Effector CD8-positive, alpha-beta T cell (primary cell): ENCODE measurements at regions not wholly inside any gene's neighbourhood (a gene's known extent, or its start where the extent isn't known, plus 50 kb on each side); places are given as distances from the start of the nearest gene placed in this dataset.
"Not testable (repeated sequence)": the region's sequence is repeated elsewhere in the genome, so short reads cannot be mapped to it uniquely, and the experiment has no call there.

Experiments
- DNase-seq: peaks from one replicate; lab custom pipeline; 2025; lab: John Stamatoyannopoulos, UW

- no peak for DNase-seq
These were observed 268.4 kb upstream of the AMIGO2 start for GRCh38 chr12:47348206-47348605.

- DNase-seq = no peak
These were observed 266.7 kb upstream of the AMIGO2 start for GRCh38 chr12:47346251-47347019.

GRCh38 chr12:47343684-47344567, 264.2 kb upstream of the AMIGO2 start:
- DNase-seq = no peak

- DNase-seq = no peak
These were observed 260.8 kb upstream of the AMIGO2 start for GRCh38 chr12:47340411-47341015.

GRCh38 chr12:47337581-47337980, 257.8 kb upstream of the AMIGO2 start:
- DNase-seq = no peak

GRCh38 chr12:47333271-47333858, 253.6 kb upstream of the AMIGO2 start:
- not testable (repeated sequence) for DNase-seq

- DNase-seq = no peak
These were observed 249.2 kb upstream of the AMIGO2 start for GRCh38 chr12:47328831-47329545.

GRCh38 chr12:47326190-47326589, 246.4 kb upstream of the AMIGO2 start:
- DNase-seq = no peak

GRCh38 chr12:47323802-47324201, 244.0 kb upstream of the AMIGO2 start:
- no peak for DNase-seq

GRCh38 chr12:47321436-47321835, 241.7 kb upstream of the AMIGO2 start:
- DNase-seq = no peak

GRCh38 chr12:47319746-47320145, 240.0 kb upstream of the AMIGO2 start:
- DNase-seq = no peak

GRCh38 chr12:47318963-47319362, 239.2 kb upstream of the AMIGO2 start:
- no peak for DNase-seq

- no peak for DNase-seq
These were observed 237.6 kb upstream of the AMIGO2 start for GRCh38 chr12:47317175-47317915.

GRCh38 chr12:47316609-47317049, 236.9 kb upstream of the AMIGO2 start:
- no peak for DNase-seq

- no peak for DNase-seq
These were observed 235.2 kb upstream of the AMIGO2 start for GRCh38 chr12:47314996-47315395.

GRCh38 chr12:47312808-47313426, 233.2 kb upstream of the AMIGO2 start:
- no peak for DNase-seq

- no peak for DNase-seq
These were observed 232.4 kb upstream of the AMIGO2 start for GRCh38 chr12:47312147-47312546.

- DNase-seq = no peak
These were observed 231.8 kb upstream of the AMIGO2 start for GRCh38 chr12:47311568-47311967.

- DNase-seq = no peak
These were observed 231.3 kb upstream of the AMIGO2 start for GRCh38 chr12:47311010-47311409.

GRCh38 chr12:47308672-47309071, 228.9 kb upstream of the AMIGO2 start:
- no peak for DNase-seq
